ENCODE measurements at regions not wholly inside any gene's neighbourhood (a gene's known extent, or its start where the extent isn't known, plus 50 kb on each side); places are given as distances from the start of the nearest gene placed in this dataset.

DNA sequence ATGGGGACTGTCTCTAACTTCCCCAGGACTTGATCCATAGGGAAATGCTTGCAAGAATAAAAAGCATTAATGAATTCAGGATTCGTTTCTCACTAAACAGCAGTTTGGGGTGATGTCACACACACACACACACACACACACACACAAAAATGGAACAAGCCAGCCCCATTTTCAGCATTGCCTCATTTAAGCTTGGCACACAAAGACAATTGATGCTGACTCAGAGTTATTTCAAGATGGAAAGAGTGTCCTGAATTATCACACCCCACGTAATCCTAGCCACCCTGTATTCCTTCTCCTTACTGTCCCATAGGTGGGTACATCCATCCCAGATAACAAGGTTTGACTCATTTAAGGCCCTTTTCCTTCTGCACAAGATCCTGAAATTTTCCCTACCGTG is 345.1 kb upstream of the HS3ST1 start:
- TF ChIP-seq POLR2AphosphoS5 (IDR thresholded peaks at IDR 0.05) (no peak), CTCF (IDR thresholded peaks at IDR 0.05) (no peak), POLR2A (IDR thresholded peaks at IDR 0.05) (no peak)
